GM13977 (cell line): ENCODE measurements at regions not wholly inside any gene's neighbourhood (a gene's known extent, or its start where the extent isn't known, plus 50 kb on each side); places are given as distances from the start of the nearest gene placed in this dataset.

Experiments
- DNase-seq: peaks from one replicate; pipeline ENCODE4 v3.0.0; 2012; ENCODE audit warnings: low spot score
- in situ Hi-C: fragments of 300-500 bp; cut with MboI; formaldehyde crosslinking; loops from one replicate; pipeline ENCODE4 v1.12.0; 2022; ENCODE audit warnings: low sequenced_read_pairs, low pct_unique_long_range_greater_than_20kb, mixed read lengths, inconsistent platforms; ENCODE audit not compliant: unreplicated experiment
- TF ChIP-seq, protein P1 (sequence below): IDR thresholded peaks from 2 replicates; pipeline ENCODE4 v1.5.1; 2012; ENCODE audit warnings: mild to moderate bottlenecking, control low read depth; ENCODE audit not compliant: insufficient read depth; ENCODE audit errors: extremely low read depth, missing control alignments

DNA sequence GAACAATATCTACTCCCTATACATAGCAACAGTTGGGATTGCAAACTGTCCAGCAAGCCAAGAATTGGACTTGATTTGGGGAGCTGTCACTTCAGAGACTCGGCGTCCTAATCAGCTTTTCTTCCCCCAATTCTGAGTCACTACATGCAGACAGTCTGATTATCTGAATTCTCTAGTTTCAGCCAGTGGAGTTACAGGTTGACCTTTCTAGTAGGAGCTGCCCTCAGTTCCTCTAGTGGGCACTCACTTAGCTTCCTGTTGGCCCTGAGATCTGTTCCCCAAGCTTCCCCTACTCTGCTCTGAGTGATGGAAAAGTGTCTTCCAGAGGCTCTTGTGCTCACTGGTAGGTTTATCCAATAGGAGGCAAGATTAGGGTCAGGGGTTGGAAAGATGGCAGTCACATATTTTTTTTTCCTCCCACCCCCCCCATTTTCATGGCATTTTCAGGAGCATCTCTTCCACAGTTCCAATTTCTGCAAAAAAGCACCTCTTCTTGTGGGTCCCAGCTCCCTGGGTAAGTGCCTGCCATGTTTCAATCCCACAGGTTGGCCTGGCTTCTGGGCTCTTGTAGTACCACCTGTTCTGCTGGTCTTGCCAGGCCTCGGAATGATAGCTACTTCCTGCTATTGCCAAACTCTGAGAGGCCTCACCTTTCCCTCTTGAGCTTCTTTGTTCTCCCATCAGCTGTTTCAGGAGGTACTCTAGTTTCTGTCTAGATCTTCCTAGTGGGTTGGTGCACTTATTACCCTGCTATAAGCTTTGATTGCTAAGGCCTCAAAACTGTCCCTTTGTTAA lies 182.2 kb downstream of the RAP2B start:
- in situ Hi-C loops: no loop called here
- DNase-seq: no peak
- TF ChIP-seq, protein P1, sequence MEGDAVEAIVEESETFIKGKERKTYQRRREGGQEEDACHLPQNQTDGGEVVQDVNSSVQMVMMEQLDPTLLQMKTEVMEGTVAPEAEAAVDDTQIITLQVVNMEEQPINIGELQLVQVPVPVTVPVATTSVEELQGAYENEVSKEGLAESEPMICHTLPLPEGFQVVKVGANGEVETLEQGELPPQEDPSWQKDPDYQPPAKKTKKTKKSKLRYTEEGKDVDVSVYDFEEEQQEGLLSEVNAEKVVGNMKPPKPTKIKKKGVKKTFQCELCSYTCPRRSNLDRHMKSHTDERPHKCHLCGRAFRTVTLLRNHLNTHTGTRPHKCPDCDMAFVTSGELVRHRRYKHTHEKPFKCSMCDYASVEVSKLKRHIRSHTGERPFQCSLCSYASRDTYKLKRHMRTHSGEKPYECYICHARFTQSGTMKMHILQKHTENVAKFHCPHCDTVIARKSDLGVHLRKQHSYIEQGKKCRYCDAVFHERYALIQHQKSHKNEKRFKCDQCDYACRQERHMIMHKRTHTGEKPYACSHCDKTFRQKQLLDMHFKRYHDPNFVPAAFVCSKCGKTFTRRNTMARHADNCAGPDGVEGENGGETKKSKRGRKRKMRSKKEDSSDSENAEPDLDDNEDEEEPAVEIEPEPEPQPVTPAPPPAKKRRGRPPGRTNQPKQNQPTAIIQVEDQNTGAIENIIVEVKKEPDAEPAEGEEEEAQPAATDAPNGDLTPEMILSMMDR: no peak

DNA sequence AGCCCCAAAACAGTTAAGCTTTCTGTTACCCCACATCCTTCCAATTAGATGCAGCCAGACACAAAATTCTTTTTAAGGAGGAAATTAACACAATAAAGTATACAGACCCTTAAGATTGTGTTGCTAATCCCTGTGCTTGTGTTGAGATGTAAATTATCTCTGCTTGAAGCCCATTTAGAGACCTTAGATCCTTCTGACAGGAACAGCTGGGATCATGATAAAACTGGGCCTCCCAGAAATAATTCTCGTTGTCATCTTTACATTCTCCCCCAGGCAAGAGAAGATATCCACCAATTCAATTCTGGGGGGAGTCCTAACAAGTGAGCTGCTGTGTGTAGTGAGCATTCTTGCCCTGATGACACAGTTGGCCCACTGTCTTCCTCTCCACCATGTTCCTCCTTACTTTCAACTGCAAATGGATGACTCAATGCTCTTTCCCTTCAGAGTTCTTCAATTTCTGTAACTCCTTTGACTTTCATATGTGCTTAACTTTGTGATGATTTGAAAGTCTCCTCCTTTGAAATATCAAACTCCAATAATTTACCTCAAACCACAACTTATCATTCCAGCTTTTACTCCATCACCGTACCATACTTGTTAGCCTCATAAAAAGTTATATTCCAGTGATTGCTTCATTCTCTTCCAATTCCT lies 186.6 kb downstream of the RAP2B start:
- in situ Hi-C loops: no loop called here
- TF ChIP-seq, protein P1: no peak
- no peak for DNase-seq

DNA sequence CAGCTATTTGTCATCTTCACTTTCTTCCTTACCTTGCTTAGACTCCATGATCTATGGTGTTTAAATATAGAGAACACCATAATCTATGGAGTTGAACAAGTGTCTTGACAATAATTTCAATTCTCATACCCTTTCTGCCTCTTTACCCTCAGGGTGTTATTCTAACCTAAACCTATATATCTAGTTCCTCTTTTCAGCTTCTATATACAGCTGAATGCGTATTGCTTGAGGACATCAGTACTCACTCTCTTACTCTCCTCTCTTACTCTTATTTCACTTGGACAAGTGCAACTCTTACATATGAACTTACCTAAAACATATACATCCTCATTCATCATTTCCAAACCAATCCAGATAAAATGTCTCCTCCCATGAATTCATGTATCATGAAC lies 187.1 kb downstream of the RAP2B start:
- DNase-seq: no peak

GRCh38 chr3:153350420-153350819 lies 188.4 kb downstream of the RAP2B start:
- TF ChIP-seq, protein P1: no peak
- in situ Hi-C loops: no loop called here
- DNase-seq: no peak

More for the DNA sequence above, 187.1 kb downstream of the RAP2B start:
- in situ Hi-C loops: no loop called here
- TF ChIP-seq, protein P1: no peak

DNA sequence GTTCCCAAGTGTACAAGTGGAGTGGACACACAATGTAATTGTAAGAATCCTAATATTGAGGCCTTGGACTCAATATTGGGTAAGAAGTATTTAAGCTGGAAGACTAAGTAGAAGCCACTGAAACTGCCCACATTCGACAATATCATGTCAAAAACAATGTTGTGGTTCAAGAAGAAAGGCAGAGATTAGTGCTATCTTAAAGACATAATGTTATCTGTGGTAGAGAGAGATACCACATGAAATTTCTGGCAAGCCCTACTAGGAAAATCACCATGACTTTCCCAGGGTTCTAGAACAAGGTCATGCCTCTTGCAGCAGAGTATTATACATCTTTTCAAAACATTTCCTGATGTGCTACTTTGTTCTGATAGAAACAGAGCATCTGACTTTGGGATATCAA lies 192.6 kb downstream of the RAP2B start:
- in situ Hi-C loops: no loop called here
- TF ChIP-seq, protein P1: no peak
- no peak for DNase-seq

DNA sequence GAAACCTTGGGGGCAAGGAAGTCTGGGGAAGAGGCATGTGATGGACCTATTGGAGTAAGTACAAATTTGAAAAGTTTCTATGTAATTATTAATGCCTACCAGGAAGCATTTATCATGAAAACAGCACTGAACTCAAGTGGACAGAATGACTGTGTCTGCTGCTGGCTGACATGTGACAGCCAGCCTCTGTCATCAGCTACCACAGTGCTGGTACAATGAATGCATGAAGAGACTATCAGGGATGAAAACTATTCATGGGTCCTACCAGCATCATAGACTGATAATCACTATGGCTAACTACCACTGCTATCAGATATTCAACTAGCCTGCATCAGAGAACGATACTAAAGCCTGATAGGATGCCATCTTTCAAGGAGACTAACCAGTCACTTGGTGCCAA lies 193.5 kb downstream of the RAP2B start:
- TF ChIP-seq, protein P1: no peak
- in situ Hi-C loops: no loop called here
- DNase-seq: no peak
